HG03342 (cell line): ENCODE measurements at regions not wholly inside any gene's neighbourhood (a gene's known extent, or its start where the extent isn't known, plus 50 kb on each side); places are given as distances from the start of the nearest gene placed in this dataset.

ENCODE experiments used
- ATAC-seq: cut with Tn5 transposase; IDR thresholded peaks from one replicate; pipeline ENCODE4 v1.9.1; 2021; ENCODE audit warnings: mild to moderate bottlenecking, moderate library complexity; ENCODE audit not compliant: unreplicated experiment

DNA sequence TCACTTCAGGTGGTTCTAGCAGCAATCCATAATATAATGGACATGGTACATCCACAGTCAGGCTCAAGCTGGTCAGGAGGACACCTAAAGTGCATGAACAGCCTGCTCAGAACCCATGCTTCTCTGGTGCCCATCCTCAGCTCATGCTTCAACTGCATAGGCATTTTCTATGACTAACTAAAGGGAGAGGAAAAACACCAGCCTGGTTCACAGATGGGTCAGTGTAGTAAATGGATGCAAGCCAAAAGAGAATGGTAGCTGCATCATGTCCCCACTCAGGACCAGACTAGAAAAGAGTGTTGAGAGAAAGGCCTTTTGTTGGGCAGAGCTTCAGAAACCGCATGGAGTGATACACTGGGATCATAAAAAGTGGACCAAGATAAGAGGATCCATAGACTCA, 556.6 kb downstream of the TLE1 start:
- no peak for ATAC-seq

DNA sequence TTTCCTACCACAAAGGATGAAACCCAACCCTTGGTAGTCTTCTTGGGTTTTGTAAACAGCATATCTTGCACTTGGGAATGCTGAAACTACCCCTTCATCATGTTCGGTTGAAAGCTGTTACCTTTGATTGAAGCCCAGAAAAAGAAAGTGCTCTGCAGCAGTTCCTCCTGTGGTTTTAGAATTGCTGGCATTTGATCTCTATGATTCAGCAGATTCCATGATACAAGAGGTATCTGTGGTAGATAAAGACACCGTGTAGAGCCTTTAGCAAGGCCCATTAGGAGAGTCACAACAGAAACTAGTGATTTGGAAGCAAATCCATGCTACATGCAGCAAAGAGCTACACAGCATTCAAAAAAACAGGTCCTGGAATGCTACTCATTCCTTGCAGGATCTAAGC, 557.0 kb downstream of the TLE1 start:
- ATAC-seq, result no peak

DNA sequence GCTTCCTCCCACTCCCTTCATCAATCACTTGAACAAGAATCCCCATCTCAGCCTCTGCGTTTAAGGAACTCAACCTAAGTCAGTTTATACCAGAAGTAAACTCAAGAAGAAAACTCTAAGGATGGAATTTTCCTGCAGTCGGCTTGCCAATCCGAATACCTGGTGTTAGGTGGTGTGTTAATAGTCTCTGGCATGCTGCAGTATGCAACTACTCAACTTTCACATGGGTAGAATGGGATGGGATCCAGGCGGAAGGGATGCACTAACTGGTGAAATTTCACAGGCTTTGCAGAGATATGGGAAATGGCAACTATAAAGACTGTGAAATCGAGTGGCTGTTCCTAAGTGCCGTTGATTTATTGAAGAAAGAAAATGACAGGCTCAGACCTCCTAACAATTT, 560.6 kb downstream of the TLE1 start:
- no peak for ATAC-seq

DNA sequence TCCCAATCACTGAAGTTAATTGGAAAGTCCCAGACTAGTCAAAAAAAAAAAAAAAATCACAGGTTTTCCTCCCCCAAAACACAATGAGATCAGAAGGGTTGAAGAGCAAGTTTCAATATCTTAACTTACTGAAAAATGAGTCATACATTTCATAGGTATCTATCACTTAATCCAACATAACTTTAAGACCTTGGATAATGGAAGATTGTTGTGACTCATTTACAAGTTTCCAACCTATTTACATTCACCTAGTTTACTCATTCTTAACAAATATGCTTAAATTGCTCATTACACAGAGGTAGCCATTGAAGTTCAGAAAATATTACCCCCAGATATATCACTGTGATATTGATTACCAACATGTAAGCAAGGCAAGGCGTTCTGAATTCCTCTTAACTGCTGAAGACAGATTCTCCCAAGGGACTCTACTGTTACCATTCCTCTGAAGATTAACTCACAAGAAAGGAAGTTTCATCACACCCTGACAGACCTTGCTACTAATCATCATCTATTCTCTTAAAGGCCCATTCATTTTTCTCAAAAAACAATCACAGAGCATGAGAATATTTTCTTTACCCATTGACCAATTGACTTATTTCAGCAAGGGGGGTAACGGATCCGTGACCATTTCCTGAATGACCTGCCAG, 563.8 kb downstream of the TLE1 start:
- no peak for ATAC-seq

DNA sequence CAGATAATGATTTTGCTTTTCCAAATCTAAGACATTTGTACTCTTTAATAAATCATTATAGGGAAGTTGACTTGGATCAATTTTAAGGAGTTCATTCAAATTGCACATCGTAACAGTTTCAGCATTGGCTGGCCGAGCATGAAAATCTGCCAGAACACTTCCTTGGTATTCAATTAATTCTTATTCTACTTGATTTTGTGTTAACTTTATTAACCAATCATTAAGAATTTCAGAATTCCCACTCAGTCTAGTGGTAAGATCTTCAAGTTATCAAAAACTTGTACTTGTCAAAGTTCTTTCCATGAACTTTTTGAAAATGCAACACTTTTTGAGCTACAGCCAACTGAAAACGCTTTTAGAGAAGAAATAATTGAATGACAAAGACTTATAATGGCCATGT, 565.8 kb downstream of the TLE1 start:
- no peak for ATAC-seq

DNA sequence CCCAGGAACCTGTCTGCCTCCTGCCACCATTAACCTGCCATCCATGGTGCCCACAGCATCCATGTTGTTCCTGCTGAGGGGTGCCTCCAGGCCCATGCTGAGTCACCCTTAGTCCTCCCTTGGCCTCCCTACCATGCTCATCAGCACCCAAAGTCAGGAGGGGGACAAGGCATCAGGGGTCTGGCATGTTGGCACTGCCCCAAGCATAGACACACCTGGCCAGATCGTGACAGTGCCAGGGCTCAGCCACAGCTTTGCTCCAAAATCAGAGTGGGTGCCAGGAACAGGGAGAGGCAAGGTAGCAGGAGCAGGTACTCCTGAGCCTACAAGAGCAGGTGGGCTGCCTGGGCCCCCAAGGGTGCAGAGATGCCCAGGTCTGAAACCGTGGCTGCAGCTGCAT, 566.6 kb downstream of the TLE1 start:
- ATAC-seq, result no peak

DNA sequence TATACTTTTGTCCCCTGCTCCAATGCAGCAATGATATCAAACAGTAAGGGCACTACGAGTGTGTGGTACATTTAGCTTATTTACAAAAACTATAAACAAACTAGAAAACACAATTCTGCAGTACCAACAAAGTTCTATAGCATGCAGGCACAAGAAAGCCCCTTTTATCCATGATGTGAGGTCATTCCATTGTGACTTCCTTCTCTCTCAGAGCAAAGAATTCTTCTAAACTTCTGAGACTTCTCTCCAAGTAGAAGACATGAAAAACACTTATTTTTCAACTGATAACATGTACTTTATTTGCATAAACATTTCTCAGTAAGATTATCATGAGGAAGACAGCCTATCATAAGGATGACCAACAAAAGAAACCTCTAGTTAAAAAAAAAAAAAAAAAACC, 569.8 kb downstream of the TLE1 start:
- no peak for ATAC-seq

DNA sequence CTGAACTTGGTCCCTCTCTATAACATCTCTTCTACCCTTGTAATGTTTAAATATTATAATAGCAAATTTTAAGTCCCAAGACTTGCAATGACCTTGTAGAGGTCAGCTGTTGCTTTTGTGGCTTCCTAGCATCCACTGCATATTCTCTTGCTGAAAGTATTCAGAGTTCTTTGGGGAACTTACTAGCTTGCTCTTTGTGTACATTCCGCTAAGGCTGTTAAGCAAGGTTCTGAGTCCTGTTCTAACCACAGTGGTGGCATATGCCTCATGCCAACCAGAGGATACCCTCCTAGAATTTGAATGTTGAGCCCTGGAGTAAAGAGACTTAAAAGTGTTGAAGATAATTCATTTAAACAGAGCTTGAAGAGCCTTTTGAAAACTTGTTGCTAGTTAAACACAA, 570.9 kb downstream of the TLE1 start:
- no peak for ATAC-seq

DNA sequence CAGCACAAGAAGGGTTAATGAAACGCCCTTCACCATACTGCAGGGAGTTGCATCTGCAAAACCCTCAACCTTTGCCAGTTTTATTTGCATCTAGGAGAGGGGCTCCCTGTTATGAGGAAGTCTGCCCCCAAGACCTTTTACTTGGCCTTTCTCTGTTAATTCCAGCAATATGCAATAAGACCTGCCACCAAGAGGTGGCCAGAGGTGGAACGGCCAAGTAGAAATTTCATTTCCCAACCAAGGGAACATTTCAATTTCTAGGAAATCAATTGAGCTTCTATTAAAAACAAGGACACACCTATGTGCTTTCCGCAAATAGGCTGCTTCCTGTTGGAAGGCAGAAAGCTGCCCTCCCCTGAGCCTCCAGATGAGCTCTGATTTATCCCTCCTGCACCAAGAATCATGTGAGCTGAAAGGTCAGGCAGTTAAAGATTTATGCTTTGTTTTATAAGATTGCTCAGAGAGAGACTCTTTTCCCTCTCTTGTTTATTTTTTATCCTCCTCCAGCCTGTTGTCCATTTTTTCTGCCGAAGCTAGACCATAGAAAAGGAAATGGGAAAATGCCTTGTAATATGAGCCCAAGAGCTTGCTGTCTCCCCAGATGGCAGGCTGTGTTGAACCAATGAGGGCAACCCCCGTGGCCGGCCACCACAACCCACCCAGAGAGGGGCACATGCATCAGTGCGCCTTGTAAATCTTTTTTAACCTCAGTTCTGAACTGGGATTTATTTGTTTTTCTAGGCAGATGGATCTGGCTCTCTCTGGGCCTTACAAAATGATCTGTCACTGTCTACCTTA, 572.8 kb downstream of the TLE1 start:
- no peak for ATAC-seq

DNA sequence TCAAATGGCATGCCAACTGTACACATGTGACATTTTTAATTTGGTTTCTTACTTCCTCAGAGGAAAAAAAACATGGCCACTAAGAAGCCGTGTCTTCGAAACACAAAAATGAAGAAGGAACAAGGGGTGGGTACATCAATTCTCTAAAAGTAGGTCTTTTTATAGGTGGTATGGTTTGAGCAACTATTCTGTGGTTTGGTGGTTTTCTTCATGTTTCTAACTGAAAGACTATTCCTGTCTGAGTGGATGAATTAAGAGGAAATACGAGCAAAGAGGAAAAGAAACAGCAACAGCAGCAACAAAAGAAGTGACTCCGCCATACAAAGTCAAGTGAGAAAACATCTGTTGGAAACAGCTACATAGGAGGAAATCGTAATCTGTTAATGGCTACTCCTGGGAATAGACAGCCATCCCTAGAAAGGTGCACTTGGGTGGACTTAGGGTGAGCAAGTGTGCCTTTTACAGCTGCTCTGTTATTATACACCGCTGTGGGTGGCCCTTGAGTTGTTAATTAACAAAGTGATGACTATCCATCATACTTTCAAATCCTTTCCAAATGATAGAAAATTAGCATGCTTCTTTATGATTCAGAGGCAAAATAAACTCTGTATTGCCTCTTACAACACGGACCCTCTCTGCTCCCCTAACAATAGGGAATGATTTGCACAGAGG, 575.8 kb downstream of the TLE1 start:
- peak; percentile 55 for ATAC-seq

DNA sequence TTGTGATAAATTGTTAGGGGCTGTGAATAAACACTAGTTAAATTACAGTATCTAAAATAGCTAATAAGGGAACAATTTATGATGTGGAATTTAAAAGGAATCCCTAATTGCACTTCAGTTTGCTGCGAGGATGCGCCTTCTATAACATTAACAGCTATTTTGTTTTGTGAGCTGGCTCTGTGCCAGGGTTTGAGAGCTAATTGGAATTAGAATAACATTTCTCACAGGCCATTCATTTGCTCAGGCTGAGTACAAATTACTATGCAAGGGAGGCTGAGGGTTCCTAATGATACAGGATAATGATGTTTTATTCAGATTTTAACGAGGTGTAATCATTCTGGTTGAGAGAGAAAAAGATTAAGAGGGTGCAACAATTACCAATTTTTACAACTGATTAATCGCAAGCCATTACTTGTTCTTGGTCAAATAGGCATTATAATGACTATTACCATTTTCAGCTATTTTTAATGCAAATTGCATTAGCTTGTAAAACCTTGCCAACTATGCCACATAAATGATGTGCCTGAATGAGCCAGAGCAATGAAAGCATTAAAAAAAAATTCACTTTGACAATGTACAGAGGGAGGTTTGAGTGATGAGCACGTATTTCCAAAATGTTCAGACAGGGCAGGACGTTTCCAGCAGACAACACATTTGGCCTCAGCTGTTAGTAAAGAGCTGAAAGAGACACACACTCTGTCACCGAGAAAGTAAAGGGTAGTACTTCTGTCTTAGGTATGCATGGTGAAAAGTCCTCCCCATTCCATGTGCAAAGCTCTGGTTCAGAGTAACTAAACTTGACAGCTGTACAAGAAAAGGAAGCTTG, 576.5 kb downstream of the TLE1 start:
- ATAC-seq, result no peak

DNA sequence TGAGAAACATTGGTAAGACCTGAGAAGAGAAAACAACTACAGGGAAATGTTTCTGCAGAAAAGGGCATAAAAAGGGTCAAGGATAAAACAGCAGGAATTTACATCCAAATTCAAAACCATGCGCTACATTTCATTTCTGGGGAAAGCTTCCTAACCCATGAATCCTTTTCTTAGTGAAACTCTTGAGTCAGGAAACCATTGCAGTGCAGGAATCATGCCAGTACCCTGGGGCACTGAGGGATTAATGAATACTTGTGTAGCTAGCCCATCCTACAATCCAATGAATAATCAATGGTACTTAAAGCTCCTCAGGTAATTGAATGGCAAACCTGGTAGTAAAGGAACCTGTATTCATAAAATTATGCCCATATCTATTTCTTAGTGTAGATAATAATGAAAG, 580.5 kb downstream of the TLE1 start:
- no peak for ATAC-seq

DNA sequence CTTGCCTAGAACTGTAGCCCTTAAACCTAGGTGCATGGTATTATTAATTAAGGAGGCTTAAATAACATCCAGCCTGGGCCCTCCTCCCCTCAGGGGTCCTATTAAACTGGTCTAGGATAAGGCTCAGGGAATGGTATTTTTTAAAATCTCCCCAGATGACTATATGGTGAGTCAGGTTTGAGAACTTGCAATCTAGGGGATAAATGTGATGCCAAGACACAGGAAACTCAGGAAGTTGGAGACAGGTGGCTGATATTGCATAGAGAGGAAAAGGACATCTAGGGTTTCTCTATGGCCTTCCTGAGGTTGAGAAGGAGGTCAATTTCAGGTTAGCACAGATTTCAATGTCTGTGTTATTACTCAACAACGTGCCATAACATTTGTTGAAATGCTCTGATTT, 581.0 kb downstream of the TLE1 start:
- no peak for ATAC-seq

DNA sequence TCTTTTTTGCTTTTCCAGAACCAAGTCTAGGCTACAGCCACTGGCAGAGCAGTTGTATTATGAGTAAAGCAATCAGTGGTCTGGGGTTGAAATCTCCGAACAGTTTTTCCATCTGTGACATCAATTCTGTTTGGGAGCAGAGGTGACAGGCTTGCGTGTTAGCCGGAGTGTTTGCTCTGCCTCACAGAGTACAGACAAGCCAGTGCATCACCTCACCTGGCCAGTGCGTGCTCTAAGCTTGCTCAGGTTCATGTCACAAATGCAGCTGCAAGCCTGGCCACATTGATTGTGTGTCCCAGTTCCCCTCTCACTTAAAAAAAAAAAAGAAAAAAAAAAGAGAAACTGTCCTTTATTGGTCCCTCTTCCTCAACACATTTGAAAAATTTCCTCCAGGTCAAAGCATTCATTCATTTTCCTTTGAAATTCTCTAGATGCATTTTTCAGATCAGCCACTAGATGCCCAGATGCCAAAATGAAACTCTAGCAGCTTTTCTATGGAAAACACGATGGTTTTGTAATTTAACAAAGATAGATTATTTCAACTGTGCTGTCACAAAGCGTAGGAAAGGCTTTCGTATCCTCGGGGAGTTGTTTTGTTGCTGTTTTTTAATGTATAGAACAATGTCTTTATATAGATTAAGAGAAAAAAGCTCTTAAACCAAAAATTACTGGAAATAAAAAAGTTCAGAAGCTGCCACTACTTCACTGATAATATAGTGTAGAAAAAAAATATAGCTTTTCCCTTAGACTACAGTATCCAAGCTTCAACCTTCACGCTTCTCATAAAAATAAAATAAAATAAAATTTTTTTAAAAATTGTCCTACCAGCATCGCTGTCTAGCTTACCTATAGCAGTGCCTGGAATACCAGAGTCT, 585.5 kb downstream of the TLE1 start:
- ATAC-seq, result no peak

DNA sequence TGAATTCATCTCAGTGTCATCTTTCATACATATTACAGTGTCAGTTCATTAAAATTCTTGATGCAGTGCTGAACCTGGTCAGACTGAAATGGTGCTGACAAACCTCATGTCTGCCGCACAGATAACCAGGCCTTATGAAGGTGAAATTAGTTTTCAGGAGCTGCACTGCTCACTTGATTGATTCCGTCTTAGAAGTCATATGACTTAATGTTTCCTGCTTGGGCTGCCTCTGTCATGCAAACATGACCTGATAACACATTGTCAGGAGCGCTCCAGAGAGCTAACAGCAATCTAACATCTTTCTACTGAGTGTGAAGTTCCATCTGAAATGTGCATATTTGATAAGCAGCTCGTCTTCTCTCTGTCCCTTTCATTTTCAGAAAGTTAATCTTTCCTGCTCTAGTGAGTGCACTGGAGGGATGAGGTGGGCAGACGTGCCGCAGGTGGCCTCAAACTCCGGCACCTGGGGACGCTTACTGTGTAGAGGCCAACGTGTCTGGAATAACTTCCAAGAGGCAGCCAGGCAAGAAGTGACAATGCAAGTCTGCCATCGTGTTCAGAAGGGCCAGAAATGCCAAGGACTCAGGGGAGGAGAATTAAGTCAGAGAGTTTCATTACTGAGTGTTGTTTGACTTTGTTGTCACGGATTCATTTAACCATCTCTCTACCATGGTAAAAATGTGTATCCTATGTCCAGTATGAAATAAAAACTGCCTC, 592.1 kb downstream of the TLE1 start:
- no peak for ATAC-seq

DNA sequence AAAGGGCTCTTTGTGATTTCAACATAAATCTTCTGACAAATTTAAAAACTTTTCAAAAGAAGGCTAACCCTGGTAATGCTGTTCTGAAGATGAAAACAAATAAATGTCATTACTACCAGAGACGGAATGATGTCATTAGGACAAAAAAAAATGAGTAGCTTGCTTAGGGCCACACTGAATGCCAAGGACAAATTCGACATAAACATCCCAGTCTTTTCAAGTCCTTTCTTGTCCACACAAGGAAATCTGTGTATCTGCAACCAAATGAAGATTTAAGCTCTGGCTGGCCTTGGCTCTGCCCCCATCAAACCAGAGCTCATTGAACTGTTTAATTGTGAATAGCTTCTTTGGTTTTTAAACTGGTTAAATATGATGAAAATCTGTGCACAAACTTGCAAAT, 592.7 kb downstream of the TLE1 start:
- ATAC-seq, result no peak

DNA sequence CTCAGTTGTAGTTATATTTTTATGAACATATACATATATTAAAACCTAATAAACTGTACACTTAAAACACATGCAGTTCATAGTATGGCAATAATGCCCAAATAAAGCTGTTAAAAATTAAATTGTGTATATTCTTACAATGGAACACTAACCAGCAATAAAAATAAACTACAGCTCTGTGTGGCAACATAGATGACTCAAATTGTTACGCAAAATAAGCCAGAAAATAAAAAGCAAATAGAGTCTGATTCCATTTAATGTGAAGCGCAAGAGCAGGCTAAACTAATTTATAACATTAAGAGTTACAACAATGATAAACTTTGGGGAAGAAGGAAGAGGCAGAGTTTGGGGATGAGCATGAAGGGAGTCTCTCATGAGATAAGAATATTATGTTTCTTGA, 597.3 kb downstream of the TLE1 start:
- ATAC-seq, result no peak

DNA sequence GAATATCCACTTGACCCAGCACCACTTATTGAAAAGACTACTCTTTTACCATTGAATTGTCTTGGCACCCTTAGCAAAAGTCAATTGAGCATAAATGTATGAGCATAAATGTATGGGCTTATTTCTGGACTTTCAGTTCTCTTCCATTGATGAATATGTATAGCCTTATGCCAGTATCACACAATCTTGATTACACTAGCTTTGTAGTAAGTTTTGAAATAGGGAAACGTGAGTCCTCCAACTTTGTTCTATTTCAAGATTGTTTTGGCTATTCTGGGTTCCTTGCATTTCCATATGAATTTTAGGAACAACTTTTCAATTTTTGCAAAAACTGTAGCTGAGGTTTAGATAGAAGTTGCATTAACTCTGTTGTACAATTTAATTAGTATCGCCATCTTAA, 601.0 kb downstream of the TLE1 start:
- no peak for ATAC-seq

DNA sequence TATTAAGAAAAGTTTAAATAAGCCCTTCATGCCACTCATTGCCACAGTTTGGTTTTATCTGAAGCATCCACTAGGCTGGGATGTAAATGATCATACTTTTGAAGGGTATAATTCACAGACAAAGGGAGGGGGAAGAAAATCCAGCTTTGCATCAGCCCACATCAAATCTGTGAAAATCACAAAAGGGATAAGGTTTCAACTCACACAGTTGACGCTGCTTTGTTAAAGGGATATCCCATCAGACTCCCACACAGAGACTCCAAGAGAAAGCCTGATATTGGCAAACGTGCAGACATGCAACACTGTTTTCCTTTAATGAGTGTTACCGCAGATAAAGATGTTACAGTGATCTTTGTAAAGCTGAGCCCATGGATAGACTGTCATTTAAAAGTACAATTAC, 602.9 kb downstream of the TLE1 start:
- ATAC-seq, result no peak
